Activated CD8-positive, alpha-beta memory T cell treated with anti-CD3 and anti-CD28 coated beads, Interleukin-2, amount 50 U/mL, for 48 hours (primary cell): ENCODE measurements at regions not wholly inside any gene's neighbourhood (a gene's known extent, or its start where the extent isn't known, plus 50 kb on each side); places are given as distances from the start of the nearest gene placed in this dataset.
A peak's percentile ranks its signal among the peaks of the same experiment; 100 is the strongest.

Experiments used
- DNase-seq: peaks from one replicate; pipeline ENCODE4 v3.0.0-alpha.2; 2020

GRCh38 chr13:44191504-44192171 is 182.0 kb upstream of the SERP2 start:
- no peak for DNase-seq

- DNase-seq: no peak
Measured at GRCh38 chr13:44193731-44194130, 179.9 kb upstream of the SERP2 start.

DNA sequence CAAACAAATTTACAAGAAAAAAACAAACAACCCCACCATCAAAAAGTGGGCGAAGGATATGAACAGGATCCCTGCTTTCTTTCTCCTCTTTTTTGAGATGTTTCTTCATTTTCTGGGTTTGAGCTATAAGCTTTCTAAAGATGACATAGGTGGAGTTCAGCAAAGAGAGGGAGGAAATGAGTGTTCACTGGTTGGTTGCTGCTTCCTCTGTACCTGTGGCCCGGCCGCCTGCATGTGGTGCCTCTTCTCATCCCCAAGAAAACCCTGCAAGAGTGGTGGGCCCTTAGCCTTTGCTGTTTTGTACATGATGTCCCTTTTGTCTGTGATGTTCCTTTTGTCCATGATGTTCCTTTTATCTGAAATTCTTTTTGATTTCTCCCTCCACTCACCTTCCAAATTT is 178.4 kb upstream of the SERP2 start:
- no peak for DNase-seq

DNA sequence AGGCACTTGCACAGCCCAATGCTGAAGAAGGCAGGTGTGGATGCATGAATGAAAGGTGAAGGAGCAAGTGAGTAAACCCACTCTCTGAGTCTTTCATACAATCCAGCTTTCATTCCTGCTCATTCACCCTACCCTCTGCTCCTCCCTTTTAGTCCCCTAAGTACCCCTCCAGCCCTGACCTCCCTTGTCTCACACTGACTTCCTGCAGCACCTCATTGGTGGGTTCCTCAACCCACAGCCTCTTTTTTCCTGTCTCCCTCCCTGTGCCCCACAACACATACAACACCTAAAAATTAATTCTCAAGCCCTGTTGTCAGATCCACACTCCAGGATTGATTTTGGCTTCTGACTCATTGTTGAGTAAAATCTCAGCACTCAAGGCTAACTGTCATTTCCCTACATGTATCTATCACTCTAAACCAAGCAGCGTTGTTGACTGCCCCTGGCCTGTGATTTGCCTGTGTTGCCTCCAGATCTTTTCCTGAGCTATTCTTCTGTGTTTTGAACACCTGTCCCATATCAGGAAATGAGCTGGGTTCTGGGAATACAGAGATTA is 177.3 kb upstream of the SERP2 start:
- DNase-seq: no peak

GRCh38 chr13:44197791-44198770 is 175.5 kb upstream of the SERP2 start:
- peak; percentile 66 for DNase-seq

- no peak for DNase-seq
Measured at GRCh38 chr13:44198826-44199225, 174.8 kb upstream of the SERP2 start.

DNA sequence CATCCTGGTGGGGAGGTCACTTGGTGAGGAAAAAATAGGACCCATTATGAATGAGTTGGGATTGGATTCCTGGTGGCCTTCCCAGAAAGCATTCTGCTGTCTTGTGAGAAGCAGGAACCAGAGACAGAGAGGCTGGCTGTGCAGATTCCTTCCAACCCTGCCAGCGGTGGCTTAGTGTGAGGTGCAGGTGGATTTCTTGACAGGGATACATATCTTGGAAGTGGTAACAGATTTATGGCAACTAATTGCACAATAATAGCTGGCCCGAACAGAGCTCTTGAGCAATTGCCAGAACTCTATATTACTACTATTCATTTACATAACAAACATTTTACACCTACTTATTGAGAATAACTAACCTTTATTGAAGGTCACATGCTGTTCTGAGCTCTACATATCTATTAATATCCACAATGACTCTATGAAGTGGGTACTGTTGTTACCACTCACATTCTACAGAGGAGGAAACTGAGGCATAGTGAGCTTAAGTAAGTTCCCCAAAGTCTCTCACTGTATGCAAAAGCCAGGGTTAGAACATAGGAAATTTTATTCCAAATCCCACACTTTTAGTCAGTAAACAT is 173.9 kb upstream of the SERP2 start:
- no peak for DNase-seq

DNA sequence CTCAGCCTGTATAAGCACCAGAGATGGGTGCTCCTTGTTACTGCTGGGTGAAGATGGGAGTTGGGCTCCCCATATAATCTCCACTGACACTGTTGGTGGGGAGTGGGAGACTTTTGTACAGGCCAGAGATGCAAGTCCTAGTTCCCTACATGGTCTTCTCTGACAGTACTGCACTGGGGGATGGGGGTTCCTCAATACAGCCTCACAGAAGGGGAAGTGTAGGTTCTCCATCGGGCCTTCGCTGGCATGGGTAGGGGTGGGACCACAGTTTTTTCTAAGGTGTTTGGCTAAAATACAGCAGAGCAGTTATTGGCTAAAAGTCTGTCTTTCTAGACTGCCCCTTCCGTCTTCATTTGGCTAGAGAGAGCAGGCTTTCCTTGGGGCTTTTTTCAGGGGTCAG is 167.2 kb upstream of the SERP2 start:
- no peak for DNase-seq

GRCh38 chr13:44207476-44207875 is 166.1 kb upstream of the SERP2 start:
- no peak for DNase-seq

GRCh38 chr13:44210525-44210924 is 163.1 kb upstream of the SERP2 start:
- DNase-seq: no peak

GRCh38 chr13:44211286-44211685 is 162.3 kb upstream of the SERP2 start:
- DNase-seq: no peak

DNA sequence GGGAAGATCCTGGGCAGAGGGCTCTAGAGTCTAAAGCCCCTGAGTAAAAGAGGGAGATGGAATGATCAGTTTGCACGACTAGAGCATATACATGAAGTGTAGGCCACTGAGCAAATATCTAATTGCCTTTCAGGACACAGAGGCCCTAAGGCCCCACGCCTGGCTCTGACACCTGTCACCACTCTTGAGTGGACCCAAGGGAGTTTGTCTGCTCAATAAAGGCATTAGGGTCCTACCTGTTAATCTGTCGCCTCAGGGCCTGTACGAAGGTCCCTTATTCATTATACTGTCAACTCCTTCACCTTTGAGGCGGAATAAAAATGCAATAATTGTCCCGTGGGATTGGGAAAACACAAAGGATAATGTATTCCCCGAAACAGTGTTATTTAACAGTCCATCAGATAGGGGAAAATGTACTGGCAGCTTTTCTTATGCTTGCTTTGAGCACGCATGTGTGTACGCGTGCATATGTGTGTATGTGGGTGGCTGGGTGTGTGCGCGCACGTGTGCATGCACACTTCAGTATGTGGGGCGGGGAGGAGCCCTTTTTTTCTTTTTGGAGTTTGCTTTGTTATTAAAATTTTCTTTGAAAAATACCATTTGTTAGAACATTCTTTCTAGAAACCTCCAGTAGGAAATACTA is 161.8 kb upstream of the SERP2 start:
- DNase-seq: no peak

GRCh38 chr13:44212633-44213396 is 160.8 kb upstream of the SERP2 start:
- no peak for DNase-seq

DNA sequence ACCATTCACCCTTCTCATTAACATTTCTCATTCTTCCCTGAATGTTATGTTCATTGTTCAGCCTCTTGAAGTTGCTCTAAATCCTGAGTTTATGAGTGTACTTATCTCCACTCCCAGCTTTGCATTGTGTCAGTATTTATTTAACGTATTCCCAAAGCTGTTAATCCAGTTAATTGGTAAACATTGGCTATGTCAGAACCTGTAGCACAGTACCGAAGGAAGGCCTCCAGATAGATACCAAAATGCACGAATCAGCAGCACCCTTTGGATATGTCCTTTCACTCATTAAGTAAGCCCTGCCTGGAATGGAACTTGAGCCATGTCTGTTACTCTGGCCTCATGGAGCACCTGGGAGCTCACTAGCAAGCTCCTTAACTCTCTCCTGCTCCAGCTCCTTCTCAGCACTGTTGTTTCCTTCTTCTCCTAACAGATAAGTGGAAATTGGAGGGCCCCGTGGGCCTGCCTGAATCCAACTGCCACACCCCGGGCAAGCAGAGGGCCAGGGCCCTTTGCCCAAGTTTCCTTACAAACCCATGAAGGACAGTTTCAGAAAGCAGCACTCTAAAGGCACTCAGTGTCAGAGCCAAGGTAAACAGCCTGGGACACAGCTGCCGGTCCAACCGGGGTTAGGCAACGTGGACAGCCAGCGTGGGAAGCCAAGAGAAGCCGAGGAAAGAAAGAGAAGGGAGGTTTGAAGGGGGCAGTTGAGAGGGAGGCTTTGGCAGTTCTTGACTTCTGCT is 155.0 kb upstream of the SERP2 start:
- no peak for DNase-seq

DNA sequence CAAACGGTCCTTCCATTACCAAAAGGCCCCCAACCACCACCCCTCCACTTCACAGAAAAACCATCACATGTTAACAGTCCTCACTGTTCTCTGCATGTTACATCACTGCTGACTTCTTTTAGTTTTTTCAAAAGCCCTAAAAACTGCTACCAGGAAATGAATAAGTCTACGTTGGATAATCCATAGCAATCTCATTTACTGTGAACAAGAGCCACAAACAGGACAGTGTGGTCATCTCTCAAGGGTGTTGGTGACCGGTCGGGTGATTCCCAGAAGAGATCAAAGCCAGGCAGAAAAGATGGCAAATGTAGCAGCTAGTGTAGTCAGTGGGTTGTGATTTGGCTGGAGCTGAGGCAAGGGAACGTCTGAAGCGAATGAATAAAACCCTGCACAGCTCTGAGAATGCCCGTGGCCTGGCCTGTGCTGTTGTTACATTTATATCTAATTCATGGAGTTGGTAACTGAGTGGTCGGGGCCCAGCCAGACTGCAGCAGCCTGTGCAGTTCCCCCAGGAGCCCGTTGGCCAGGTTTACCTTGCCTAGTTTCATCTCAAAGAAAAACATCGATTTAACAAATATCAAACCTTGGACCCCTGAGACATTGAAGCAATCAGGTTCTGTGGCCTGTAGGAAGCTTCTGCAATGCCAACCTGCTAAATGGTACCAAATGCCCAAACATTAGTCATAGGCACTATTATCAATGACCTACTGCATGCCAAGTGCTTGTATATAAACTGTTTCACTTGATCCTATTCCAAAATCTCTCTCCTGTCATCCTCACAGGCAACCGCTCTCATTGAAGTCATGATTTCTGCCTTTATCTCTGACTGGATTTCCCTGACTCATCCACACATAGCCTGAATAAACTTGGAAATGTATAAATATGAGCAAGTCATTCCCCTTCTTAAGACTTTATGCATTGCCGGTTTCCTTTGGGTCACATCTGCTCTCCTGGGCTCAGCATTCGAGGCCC is 153.8 kb upstream of the SERP2 start:
- DNase-seq: no peak

- no peak for DNase-seq
Measured at GRCh38 chr13:44220948-44221347, 152.7 kb upstream of the SERP2 start.

- no peak for DNase-seq
Measured at GRCh38 chr13:44221657-44222056, 152.0 kb upstream of the SERP2 start.

- DNase-seq: no peak
Measured at GRCh38 chr13:44223770-44224444, 149.7 kb upstream of the SERP2 start.

DNA sequence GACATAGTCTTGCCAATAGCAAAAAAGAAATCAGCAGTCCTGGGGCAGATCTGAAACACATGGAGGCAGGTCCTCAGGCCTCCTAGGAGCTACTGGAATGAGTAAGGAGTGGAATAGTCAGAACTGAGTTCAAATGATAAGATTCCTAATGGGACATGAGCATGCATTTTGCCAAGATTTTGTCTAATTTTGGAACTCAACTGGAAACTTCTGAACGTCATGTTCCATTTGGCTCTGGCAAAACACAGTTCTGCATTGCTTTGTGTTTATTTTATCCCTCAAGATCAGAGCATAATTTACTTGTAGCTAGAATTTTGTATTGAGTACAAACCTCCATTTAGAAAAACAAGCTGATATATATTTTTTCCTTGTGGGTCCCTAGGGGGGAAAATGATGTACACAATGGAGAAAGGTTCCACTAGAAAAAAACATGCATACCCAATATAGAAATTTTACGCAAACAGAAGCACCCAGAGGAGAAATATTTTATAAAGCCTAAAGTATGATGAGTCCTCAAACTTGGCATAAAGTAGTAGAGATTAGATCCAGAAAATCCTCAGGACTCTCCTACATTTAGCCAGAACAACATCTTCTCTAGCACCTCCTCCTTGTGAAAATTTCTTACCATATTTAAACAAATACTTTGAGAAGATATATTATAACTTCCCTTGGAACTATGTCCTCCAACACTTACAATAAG is 149.0 kb upstream of the SERP2 start:
- DNase-seq: no peak
